ENCODE measurements at regions not wholly inside any gene's neighbourhood (a gene's known extent, or its start where the extent isn't known, plus 50 kb on each side); places are given as distances from the start of the nearest gene placed in this dataset.
"Not testable (repeated sequence)": the region's sequence is repeated elsewhere in the genome, so short reads cannot be mapped to it uniquely, and the experiment has no call there.

DNA sequence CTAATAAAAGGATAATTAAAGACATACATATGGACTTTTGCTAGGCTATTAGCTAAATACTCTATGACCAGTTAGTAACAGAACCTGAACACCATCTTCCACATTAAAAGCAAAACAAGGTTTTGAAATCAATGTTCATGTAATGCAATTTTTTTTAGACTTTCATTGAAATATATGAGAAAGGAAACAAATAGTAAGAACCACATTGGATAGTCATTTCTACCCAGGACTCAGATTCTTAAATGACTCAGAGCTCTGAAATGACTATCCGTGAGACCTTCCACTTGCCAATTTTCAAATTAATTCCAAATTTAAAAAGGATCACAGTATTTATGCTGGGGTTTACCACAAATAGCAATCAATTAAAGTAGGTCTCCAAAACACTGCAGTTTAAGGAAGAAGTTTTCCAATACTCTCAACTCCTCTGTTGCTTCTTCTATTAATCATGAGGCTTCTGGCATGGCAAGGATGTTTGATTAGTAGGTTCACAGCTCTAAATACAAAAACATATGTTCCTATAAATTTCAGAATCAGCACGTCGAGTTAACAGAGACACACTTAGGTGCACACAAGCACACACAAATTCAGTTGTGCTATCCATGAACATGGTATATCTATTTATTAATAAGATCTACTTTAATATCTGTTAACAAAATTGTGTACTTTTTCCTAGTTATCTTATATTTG lies 841.0 kb downstream of the RNF144A start:
- TF ChIP-seq ZNF274 (IDR thresholded peaks at IDR 0.05; ENCODE audit: low read depth, low read length) = no peak
- no peak overlapping the region for H3K4me3 ChIP-seq (ENCODE audit: low read length)

DNA sequence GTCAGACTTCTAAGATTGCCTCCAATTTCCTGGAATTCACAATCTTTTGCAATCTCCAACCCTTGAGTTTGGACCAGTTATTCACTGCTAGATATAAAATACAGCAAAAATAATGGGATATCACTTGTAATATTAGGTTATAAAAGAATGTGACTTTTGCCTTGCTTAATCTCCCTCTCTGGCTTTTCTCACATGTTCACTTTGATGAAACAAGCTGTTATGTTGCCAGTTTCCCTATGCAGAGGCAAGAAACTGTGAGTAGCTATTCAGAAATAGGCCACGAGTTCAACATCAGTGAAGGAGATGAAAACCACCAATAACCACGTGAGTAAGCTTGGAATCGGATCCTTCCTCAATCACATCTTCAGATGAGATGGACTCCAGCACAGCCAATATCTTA lies 842.7 kb downstream of the RNF144A start:
- no peak for TF ChIP-seq ZNF274 (IDR thresholded peaks at IDR 0.05; ENCODE audit: low read depth, low read length)
- no peak overlapping the region for H3K4me3 ChIP-seq (ENCODE audit: low read length)

DNA sequence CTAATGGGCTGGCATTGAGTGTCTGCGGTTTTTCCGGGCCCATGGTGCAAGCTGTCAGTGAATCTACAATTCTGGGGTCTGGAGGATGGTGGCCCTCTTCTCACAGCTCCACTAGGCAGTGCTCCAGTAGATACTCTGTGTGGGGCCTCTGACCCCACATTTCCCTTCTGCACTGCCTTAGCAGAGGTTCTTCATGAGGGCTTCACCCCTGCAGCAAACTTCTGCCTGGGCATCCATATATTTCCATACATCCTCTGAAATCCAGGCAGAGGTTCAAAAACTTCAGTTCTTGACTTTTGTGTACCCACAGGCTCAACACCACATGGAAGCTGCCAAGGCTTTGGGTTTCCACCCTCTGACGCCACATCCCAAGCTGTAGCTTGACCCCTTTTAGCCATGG lies 846.2 kb downstream of the RNF144A start:
- not testable (repeated sequence) for H3K4me3 ChIP-seq (ENCODE audit: low read length)

DNA sequence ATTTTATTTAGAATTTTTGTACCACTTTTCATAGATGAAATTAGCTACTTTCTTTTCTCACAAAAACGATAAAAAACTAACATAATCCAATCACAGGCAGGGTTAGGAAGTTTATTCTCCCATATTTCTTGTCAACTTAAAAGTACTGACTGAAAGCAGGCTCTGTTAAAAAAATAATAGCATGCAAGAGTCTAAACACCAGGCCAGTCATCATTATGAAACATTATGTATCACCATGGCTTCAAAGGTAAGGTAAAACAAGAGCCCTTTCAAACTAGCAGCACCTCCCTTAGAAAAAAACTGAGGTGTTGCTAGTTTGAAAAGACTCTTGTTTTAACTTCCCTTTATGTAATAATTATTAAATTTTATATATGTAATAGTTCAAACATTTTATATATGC lies 848.0 kb downstream of the RNF144A start:
- TF ChIP-seq ZNF274 (IDR thresholded peaks at IDR 0.05; ENCODE audit: low read depth, low read length) = no peak
- H3K4me3 ChIP-seq (ENCODE audit: low read length) = no peak overlapping the region

DNA sequence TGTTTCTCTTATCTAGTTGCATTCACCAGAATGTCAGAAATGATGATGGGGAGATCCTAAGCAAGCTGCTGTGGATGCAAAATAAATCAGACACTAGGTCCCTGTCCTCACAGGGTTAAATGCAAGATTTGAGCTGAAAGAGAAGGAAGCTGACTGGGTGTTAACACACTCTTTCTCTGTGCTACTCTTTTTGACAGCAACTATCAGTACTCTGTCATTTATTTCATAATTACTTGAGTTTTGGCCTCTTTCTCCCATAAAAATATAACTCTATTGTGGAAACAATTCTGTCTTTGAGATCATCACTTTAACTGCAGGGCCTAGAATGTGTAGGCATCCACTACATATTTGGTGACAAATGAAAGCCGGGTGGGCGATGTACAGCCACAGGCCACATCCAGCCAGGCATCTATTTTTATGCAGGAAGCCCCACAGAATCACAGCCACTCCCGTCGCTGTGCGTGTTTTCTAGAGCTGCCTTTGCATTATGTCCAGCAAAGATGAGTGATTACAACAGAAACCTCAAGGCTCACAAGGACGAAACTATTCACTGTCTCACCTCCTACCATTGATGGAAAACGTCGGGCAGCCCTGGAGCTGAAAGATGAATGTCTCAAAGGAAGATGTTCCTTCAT lies 849.0 kb downstream of the RNF144A start:
- H3K4me3 ChIP-seq (ENCODE audit: low read length) = no peak overlapping the region
- no peak for TF ChIP-seq ZNF274 (IDR thresholded peaks at IDR 0.05; ENCODE audit: low read depth, low read length)

DNA sequence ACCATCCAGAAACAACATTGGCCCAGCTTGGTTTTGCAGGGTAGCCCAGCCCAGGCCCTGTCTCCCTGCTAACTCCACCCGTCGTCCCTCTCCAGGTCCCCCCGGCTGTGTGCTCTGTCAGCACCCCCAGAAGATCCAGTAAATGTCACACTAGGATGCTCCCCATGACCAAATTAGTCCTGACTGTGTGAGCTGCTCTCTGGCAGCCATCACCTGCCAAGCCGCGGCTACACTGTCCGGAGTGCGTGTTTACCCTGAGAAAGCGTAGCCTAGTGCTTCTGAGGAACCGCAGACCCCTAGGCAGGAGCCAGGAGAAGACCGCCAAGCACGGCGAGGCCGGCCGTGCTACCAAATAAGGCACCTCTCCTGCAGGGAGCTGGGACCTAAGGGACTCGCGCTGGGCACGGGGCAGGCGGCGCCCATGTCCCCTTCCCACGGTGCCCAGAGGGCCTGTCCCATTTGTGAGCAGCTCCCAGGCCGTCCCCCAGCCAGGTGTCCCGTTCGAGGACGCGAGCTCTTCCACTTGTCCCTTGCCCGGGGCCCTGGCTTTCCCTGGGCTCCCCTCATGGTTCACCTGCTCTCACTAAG lies 849.9 kb downstream of the RNF144A start:
- TF ChIP-seq ZNF274 (IDR thresholded peaks at IDR 0.05; ENCODE audit: low read depth, low read length) = no peak

DNA sequence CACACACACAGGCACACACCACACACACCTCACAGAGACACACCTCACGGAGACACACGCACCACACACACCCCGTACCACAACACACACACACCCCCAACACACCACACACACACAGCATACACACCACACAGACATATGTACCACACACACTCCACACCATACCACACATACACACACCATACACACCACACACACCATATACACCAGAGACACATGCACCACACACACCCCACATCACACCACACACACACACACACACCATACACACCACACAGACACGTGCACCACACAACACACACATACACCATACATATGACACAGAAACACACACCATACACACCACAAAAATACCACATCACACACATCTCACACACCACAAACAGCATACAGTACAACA lies 850.7 kb downstream of the RNF144A start:
- TF ChIP-seq ZNF274 (IDR thresholded peaks at IDR 0.05; ENCODE audit: low read depth, low read length) = no peak
- H3K4me3 ChIP-seq (ENCODE audit: low read length) = no peak overlapping the region

More for the DNA sequence above, 849.9 kb downstream of the RNF144A start:
- H3K4me3 ChIP-seq (ENCODE audit: low read length) = no peak overlapping the region

DNA sequence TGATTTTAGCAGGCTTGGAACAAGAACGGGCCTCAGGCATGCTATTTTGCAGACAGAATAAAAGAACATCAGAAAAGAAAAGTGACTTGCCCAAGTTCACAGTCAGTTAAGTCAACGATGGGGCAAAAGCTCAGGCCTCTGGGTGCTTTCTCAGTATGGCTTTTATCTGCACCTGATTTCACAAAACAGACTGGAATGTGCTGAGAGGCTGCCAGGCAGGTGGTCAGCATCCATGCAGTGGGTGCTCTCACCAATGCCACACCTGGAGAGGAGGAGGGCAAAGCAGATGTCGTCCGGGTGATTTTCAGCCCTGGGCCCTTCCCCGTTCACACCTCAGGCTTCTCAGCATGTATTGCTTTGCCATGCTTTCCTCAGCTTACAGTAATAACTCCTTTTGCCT lies 854.6 kb downstream of the RNF144A start:
- no peak for TF ChIP-seq ZNF274 (IDR thresholded peaks at IDR 0.05; ENCODE audit: low read depth, low read length)
- H3K4me3 ChIP-seq (ENCODE audit: low read length) = no peak overlapping the region

DNA sequence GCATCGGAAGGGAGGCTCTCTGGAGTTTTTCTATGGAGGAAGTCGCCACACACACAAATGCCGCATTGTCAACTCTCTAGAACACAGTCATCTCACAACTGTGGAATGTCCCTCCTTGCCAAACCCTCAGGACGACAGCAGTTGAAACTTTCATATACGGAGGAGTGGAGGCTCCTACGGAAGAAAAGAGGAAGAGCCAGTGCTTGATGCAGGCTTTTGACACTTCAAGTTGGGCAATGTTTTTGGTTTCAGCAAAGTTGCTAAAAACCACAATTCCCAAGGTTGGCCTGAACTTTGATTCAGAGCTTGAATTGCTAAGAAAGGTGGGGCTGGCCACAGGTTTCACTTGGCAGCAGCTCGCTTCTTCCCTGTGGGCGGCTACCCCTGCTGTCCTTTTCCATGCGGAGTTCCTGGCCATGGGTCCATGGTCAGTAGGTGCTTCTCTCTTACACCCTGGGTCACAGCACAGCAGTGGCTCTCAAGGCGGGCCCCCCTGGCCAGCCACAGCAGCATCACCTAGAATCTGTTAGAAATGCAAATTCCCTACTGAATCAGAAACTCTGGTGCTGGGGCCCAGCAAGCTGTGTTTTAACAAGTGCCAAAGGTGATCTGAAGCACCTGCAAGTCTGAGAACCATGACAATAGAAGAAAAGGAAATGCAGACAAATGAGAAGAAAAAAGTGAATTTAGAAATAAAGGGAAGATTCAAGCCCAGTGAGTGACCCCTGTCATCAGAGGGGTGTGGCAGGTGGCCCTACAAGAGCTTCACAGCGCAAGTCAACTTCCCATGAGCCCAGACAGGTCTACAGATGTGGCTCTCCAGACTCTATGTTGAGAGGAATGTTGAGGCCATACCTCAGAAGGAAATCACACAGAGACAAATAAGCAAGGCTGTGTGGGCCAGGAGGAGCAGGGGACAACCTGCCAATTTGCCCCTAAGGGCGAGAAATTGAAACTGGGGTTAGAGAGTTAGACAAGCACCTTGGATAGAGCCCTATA lies 856.4 kb downstream of the RNF144A start:
- TF ChIP-seq ZNF274 (IDR thresholded peaks at IDR 0.05; ENCODE audit: low read depth, low read length) = no peak

DNA sequence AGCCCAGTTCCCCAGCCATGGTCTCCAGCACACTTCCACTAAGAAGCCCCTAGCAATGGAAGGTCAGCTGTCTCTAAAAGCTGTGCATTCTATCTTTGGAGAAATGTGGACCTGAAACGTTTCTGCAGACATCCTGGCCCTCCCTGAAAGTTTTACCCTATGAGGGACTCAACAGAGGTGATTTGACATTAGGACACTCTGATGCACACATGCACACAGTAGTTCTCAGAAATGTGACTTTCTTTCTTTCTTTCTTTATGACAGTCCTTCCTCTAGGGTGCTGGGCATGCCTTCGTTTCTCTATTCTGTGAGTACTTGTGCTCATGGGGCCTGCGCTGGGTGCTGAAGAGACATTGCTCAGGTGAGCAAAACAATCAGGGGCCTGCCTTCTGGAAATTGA lies 857.3 kb downstream of the RNF144A start:
- TF ChIP-seq ZNF274 (IDR thresholded peaks at IDR 0.05; ENCODE audit: low read depth, low read length) = no peak
- H3K4me3 ChIP-seq (ENCODE audit: low read length) = no peak overlapping the region

More for the DNA sequence above, 856.4 kb downstream of the RNF144A start:
- H3K4me3 ChIP-seq (ENCODE audit: low read length) = no peak overlapping the region

DNA sequence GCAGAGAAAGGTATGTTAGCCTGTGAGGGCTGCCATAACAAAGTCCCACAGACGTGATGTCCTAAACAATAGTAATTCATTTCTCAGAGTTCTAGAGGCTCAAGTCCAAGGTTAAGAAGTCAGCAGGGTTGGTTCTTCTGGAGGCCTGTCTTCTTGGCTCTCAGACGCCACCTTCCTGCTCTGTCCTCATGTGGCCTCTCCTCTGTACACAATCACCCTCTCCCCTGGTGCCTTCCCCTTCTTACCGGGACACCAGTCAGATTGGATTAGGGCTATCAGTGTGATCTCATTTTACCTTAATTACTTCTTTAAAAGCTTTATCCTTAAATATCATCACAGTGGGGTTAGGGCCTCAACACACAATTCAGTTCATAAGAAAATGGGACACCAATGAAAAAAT lies 860.5 kb downstream of the RNF144A start:
- no peak overlapping the region for H3K4me3 ChIP-seq (ENCODE audit: low read length)
- no peak for TF ChIP-seq ZNF274 (IDR thresholded peaks at IDR 0.05; ENCODE audit: low read depth, low read length)

DNA sequence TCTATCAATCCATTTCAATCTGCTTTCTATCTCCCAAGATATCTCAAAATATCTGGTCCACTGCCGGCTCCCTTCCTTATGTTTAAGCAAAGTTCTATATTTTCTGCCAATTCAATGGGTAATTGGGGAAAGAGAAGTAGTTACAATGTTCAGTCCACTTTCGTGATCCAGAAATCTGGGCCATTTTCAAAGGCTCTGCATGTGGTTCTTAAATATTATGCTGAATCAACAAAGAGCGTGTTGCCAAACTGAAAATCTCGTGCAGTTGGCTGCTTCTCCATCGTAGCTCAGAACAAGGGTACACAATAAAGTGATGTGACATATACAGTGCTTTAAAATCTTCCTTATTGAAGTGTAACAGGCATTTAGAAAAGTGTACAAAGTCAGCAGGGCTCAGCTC lies 863.1 kb downstream of the RNF144A start:
- no peak for TF ChIP-seq ZNF274 (IDR thresholded peaks at IDR 0.05; ENCODE audit: low read depth, low read length)
- no peak overlapping the region for H3K4me3 ChIP-seq (ENCODE audit: low read length)

DNA sequence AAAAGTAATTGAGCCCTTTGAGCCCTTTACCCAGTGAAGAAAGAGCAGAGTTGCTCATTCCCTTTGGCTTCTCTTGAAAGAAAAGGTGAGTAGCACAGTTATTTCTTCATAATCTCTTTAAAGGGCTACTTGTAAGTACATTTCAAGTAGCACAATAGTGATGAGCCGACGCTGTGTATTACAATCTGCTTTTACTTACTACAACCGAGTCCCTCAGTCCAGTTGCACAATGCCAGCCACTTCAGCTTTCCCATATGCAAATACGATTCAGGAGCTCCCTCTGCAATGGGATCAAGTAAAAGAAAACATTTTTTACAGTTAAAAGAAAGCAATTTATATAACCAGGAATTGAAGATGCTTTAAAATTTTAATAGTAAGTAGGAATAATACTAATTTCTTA lies 868.5 kb downstream of the RNF144A start:
- no peak overlapping the region for H3K4me3 ChIP-seq (ENCODE audit: low read length)
- TF ChIP-seq ZNF274 (IDR thresholded peaks at IDR 0.05; ENCODE audit: low read depth, low read length) = no peak

DNA sequence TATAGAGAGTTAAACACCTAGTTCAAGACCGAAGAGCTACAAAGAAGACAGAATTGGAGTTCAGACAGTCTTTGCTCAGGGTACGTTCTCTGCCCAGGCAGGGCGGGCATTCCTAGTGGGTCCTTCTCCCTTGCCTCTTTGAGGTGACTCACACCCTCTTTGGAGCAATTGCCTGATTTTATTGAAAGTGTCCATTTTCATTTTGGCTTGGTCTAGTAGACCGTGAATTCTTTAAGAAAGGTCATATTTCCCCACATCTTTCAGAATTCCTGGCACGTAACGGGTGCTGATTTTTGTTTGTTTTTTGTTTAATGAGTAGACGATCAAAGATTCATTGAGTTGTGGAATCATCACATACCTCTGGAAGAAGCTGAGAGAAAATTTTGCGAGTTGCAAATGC lies 871.5 kb downstream of the RNF144A start:
- TF ChIP-seq ZNF274 (IDR thresholded peaks at IDR 0.05; ENCODE audit: low read depth, low read length) = no peak
- no peak overlapping the region for H3K4me3 ChIP-seq (ENCODE audit: low read length)
